ENCODE measurements at regions not wholly inside any gene's neighbourhood (a gene's known extent, or its start where the extent isn't known, plus 50 kb on each side); places are given as distances from the start of the nearest gene placed in this dataset.

DNA sequence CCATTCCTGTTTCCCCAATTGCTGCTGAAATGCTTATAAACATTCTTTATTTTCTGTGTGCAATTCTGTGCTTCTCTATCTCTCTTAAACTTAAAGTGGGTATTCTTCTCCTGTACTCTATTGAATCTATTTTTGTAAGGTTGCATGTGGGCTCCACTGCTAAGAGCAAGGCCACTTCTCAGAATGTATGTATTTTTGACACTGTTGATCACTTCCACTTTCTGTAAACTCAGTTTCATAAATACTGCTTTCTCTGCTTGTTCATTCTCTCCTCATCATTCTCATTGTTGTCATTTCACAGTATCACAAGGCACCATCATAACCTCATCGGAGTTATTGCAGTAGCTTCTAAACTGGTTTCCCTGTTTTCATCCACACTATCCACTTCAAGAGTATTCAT, 483.0 kb upstream of the CDH18 start:
- no peak for TF ChIP-seq MAX (IDR thresholded peaks at IDR 0.05)
- TF ChIP-seq FOXM1 (IDR thresholded peaks at IDR 0.05; ENCODE audit: borderline replicate concordance, low read depth) = no peak
- TF ChIP-seq NFIC (IDR thresholded peaks at IDR 0.05) = no peak
- TF ChIP-seq, protein P1, sequence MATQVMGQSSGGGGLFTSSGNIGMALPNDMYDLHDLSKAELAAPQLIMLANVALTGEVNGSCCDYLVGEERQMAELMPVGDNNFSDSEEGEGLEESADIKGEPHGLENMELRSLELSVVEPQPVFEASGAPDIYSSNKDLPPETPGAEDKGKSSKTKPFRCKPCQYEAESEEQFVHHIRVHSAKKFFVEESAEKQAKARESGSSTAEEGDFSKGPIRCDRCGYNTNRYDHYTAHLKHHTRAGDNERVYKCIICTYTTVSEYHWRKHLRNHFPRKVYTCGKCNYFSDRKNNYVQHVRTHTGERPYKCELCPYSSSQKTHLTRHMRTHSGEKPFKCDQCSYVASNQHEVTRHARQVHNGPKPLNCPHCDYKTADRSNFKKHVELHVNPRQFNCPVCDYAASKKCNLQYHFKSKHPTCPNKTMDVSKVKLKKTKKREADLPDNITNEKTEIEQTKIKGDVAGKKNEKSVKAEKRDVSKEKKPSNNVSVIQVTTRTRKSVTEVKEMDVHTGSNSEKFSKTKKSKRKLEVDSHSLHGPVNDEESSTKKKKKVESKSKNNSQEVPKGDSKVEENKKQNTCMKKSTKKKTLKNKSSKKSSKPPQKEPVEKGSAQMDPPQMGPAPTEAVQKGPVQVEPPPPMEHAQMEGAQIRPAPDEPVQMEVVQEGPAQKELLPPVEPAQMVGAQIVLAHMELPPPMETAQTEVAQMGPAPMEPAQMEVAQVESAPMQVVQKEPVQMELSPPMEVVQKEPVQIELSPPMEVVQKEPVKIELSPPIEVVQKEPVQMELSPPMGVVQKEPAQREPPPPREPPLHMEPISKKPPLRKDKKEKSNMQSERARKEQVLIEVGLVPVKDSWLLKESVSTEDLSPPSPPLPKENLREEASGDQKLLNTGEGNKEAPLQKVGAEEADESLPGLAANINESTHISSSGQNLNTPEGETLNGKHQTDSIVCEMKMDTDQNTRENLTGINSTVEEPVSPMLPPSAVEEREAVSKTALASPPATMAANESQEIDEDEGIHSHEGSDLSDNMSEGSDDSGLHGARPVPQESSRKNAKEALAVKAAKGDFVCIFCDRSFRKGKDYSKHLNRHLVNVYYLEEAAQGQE (IDR thresholded peaks at IDR 0.05; ENCODE audit: low read depth) = no peak

Measured in Ishikawa (cell line).